Natural killer cell (primary cell): ENCODE measurements at regions not wholly inside any gene's neighbourhood (a gene's known extent, or its start where the extent isn't known, plus 50 kb on each side); places are given as distances from the start of the nearest gene placed in this dataset.

Source experiments
- ATAC-seq, 3 donors: fragments of 150-1000 bp in 2 of 3; fragments of 200-7000 bp in 1 of 3; cut with Tn5 transposase; 1 replicate in 1 of 3; 2 replicates in 2 of 3; pipeline ENCODE4 v1.10.0; 2021; ENCODE audit warnings: mild to moderate bottlenecking in 2 of 3, moderate library complexity in 2 of 3
- DNase-seq, 2 donors: peaks; one replicate each; pipeline versions ENCODE4 v3.0.0 to v3.0.0-alpha.2; 2013 to 2021; ENCODE audit warnings: mixed read lengths in 1 of 2
- H3K27ac ChIP-seq: one replicate; pipeline ENCODE4 v1.5.1; 2013; ENCODE audit warnings: mild to moderate bottlenecking, low read length
- H3K27me3 ChIP-seq: one replicate; pipeline ENCODE4 v1.6.1; 2013; ENCODE audit warnings: low read length; ENCODE audit not compliant: control insufficient read depth, insufficient read depth
- H3K36me3 ChIP-seq: one replicate; pipeline ENCODE4 v1.6.1; 2013; ENCODE audit warnings: low read length; ENCODE audit not compliant: control insufficient read depth, insufficient read depth
- H3K4me1 ChIP-seq: one replicate; pipeline ENCODE4 v1.6.1; 2013; ENCODE audit warnings: low read length; ENCODE audit not compliant: control insufficient read depth, insufficient read depth
- H3K4me3 ChIP-seq: one replicate; pipeline ENCODE4 v1.5.1; 2013; ENCODE audit warnings: low read length
- H3K9me3 ChIP-seq: one replicate; pipeline ENCODE4 v1.6.1; 2013; ENCODE audit warnings: low read length; ENCODE audit not compliant: control insufficient read depth, insufficient read depth
- H3K27ac Mint-ChIP-seq, 2 donors: one replicate each; pipeline ENCODE4 v1.8.0; 2022; ENCODE audit warnings: mild to moderate bottlenecking in 2 of 2, mixed read lengths in 2 of 2, moderate library complexity in 1 of 2
- H3K27me3 Mint-ChIP-seq, 2 donors: one replicate each; pipeline ENCODE4 v1.8.0; 2022; ENCODE audit warnings: low read depth in 2 of 2, mixed read lengths in 2 of 2
- H3K36me3 Mint-ChIP-seq: one replicate; pipeline ENCODE4 v1.8.0; 2022; ENCODE audit warnings: mixed read lengths
- H3K4me1 Mint-ChIP-seq, 2 donors: one replicate each; pipeline ENCODE4 v1.8.0; 2022; ENCODE audit warnings: mixed read lengths in 2 of 2
- H3K4me3 Mint-ChIP-seq: one replicate; pipeline ENCODE4 v1.8.0; 2022; ENCODE audit warnings: mild to moderate bottlenecking, moderate library complexity, mixed read lengths
- H3K9me3 Mint-ChIP-seq, 2 donors: one replicate each; pipeline ENCODE4 v1.8.0; 2022; ENCODE audit warnings: mixed read lengths in 2 of 2
- WGBS: methylation state at CpG from one replicate; pipeline ENCODE4 v1.1.7; 2013; ENCODE audit warnings: missing lambda C conversion rate; ENCODE audit not compliant: insufficient coverage; 5-methylcytosine and 5-hydroxymethylcytosine counted together
- intact Hi-C: fragments of 100-400 bp; cut with micrococcal nuclease; formaldehyde crosslinking; loops from one replicate; pipeline ENCODE4 v1.14.2; 2022
- TF ChIP-seq, protein P1 (sequence below): fragments of 200-600 bp; IDR thresholded peaks from one replicate; pipeline ENCODE4 v1.8.0; 2022; ENCODE audit warnings: antibody characterized with exemption

DNA sequence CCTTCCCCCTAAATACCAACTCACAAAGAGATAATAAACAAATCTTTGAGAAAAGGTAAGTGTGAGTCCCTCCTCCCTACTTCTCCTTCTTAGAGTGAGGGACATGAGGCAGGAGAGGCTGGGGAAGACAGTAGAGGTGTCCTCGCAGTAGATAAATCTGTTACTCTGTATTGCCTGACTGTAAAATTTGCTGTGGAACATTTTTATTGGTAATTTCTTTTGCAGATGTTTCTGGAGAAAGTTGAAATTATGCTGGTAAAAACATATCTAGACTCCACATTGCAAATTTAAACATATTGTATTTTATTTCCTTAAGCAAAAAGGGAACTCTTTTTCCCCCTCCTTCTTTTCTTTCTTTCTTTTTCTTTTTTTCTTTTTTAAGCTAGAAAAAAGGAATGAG, 58.5 kb downstream of the PLCE1 start:
- no CpG with 5 or more reads among the region's 1 CpG for WGBS
- intact Hi-C loops = no loop called here
- ATAC-seq (no peak), DNase-seq (no peak)
- H3K4me3 Mint-ChIP-seq = no peak overlapping the region
- H3K27ac ChIP-seq = no peak overlapping the region
- no peak overlapping the region for H3K4me3 ChIP-seq
- H3K36me3 Mint-ChIP-seq = no peaks in the 10 kb centered on the region
- H3K4me1 Mint-ChIP-seq = no peaks in the 10 kb centered on the region
- no peaks in the 10 kb centered on the region for H3K4me1 ChIP-seq
- no peak overlapping the region for H3K27ac Mint-ChIP-seq
- no peaks in the 10 kb centered on the region for H3K9me3 Mint-ChIP-seq
- TF ChIP-seq, protein P1, sequence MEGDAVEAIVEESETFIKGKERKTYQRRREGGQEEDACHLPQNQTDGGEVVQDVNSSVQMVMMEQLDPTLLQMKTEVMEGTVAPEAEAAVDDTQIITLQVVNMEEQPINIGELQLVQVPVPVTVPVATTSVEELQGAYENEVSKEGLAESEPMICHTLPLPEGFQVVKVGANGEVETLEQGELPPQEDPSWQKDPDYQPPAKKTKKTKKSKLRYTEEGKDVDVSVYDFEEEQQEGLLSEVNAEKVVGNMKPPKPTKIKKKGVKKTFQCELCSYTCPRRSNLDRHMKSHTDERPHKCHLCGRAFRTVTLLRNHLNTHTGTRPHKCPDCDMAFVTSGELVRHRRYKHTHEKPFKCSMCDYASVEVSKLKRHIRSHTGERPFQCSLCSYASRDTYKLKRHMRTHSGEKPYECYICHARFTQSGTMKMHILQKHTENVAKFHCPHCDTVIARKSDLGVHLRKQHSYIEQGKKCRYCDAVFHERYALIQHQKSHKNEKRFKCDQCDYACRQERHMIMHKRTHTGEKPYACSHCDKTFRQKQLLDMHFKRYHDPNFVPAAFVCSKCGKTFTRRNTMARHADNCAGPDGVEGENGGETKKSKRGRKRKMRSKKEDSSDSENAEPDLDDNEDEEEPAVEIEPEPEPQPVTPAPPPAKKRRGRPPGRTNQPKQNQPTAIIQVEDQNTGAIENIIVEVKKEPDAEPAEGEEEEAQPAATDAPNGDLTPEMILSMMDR = no peak
- H3K9me3 ChIP-seq = no peaks in the 10 kb centered on the region
- H3K27me3 Mint-ChIP-seq = peaks cover 7% of the 10 kb centered on the region in 2 donors
- no peaks in the 10 kb centered on the region for H3K27me3 ChIP-seq
- H3K36me3 ChIP-seq = no peaks in the 10 kb centered on the region

DNA sequence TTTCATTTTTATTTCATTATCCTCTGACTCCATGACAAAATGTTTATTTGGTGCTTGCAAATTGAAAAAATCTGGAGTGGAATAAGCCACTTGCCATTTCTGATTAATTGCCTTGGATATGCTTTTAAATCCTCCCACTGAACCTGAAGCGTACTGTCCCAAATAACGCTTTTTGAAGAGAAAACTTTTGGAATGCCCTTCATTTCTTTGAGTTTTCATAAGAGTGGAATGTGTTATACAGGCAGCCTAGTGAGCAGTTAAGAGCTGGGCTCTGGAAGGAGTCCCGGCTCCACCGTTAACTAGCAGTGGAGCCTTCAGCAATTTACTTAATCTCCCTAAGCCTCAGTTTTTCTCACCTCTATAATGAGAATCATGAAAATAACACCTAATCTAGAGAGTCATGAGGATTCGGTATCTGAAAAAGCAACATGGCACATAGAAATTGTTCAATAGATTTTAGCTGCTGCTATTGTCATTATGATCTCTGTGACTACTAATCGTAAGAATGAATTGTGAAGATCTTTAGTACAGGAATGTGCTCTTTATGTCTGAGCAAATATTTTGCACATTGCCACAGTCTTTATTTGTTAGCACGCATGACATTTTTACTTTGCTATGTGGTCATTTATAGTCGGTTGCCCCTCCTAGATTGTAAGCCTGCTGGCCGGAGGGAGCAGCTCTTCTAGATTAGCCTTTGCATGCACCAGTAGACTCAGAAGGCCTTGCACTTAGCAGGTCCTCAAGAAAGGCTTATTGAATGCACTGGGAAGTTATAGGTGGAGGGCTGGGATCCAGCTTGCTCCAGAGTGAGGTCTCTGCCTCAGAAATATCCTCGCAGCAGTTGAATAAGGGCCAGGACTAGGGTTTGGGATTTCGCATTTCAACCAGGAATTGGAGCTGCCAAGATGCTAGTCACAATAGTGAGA, 59.4 kb downstream of the PLCE1 start:
- H3K9me3 Mint-ChIP-seq = no peaks in the 10 kb centered on the region
- peaks cover 7% of the 10 kb centered on the region in 2 donors for H3K27me3 Mint-ChIP-seq
- TF ChIP-seq, protein P1 = no peak
- H3K4me1 Mint-ChIP-seq = no peaks in the 10 kb centered on the region
- H3K27ac Mint-ChIP-seq = no peak overlapping the region
- H3K4me3 Mint-ChIP-seq = no peak overlapping the region
- no peak for ATAC-seq
- Histone ChIP-seq H3K27ac (no peak overlapping the region), H3K27me3 (no peaks in the 10 kb centered on the region), H3K4me3 (no peak overlapping the region), H3K36me3 (no peaks in the 10 kb centered on the region), H3K9me3 (no peaks in the 10 kb centered on the region), H3K4me1 (no peaks in the 10 kb centered on the region)
- no peaks in the 10 kb centered on the region for H3K36me3 Mint-ChIP-seq
- intact Hi-C loops = no loop called here
- WGBS = 92% methylated on average over 11 of the region's 11 CpGs
- DNase-seq = no peak

- peaks cover 0 to 9% of the 10 kb centered on the region in 2 donors for H3K27me3 Mint-ChIP-seq
- H3K27ac Mint-ChIP-seq = no peak overlapping the region
- H3K36me3 Mint-ChIP-seq = no peaks in the 10 kb centered on the region
- TF ChIP-seq, protein P1 = no peak
- no peaks in the 10 kb centered on the region for H3K4me1 ChIP-seq
- ATAC-seq (no peak), DNase-seq (no peak)
- intact Hi-C loops = no loop called here
- no peak overlapping the region for H3K27ac ChIP-seq
- H3K27me3 ChIP-seq = no peaks in the 10 kb centered on the region
- H3K9me3 ChIP-seq = no peaks in the 10 kb centered on the region
- no peaks in the 10 kb centered on the region for H3K36me3 ChIP-seq
- no peak overlapping the region for H3K4me3 Mint-ChIP-seq
- no peak overlapping the region for H3K4me3 ChIP-seq
- H3K9me3 Mint-ChIP-seq = peaks cover 6 to 9% of the 10 kb centered on the region in 2 donors
- no peaks in the 10 kb centered on the region for H3K4me1 Mint-ChIP-seq
- WGBS = 79% methylated on average over 2 of the region's 3 CpGs
Observed at GRCh38 chr10:94059178-94059883, 65.6 kb downstream of the PLCE1 start.
